ENCODE measurements at regions not wholly inside any gene's neighbourhood (a gene's known extent, or its start where the extent isn't known, plus 50 kb on each side); places are given as distances from the start of the nearest gene placed in this dataset.

- TF ChIP-seq, protein P1, sequence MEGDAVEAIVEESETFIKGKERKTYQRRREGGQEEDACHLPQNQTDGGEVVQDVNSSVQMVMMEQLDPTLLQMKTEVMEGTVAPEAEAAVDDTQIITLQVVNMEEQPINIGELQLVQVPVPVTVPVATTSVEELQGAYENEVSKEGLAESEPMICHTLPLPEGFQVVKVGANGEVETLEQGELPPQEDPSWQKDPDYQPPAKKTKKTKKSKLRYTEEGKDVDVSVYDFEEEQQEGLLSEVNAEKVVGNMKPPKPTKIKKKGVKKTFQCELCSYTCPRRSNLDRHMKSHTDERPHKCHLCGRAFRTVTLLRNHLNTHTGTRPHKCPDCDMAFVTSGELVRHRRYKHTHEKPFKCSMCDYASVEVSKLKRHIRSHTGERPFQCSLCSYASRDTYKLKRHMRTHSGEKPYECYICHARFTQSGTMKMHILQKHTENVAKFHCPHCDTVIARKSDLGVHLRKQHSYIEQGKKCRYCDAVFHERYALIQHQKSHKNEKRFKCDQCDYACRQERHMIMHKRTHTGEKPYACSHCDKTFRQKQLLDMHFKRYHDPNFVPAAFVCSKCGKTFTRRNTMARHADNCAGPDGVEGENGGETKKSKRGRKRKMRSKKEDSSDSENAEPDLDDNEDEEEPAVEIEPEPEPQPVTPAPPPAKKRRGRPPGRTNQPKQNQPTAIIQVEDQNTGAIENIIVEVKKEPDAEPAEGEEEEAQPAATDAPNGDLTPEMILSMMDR (tag by site-specific recombination; IDR thresholded peaks at IDR 0.05), result no peak
- TF ChIP-seq ZFP37 (tag by site-specific recombination; IDR thresholded peaks at IDR 0.05) (no peak), ZNF335 (tag by site-specific recombination; conservative IDR thresholded peaks at IDR 0.05) (no peak), YY1 (tag by site-specific recombination; IDR thresholded peaks at IDR 0.05) (no peak), ZNF274 (IDR thresholded peaks at IDR 0.05; ENCODE audit: low read length) (no peak), ZNF274 (tag by site-specific recombination; IDR thresholded peaks at IDR 0.05; ENCODE audit: borderline replicate concordance) (no peak), ZNF473 (tag by site-specific recombination; IDR thresholded peaks at IDR 0.05) (no peak), SP3 (tag by site-specific recombination; IDR thresholded peaks at IDR 0.05) (no peak), TCF7L2 (IDR thresholded peaks at IDR 0.05; ENCODE audit: borderline replicate concordance, low read depth, low read length) (no peak), ZBTB8A (tag by site-specific recombination; IDR thresholded peaks at IDR 0.05) (no peak), ZFP69B (tag by site-specific recombination; IDR thresholded peaks at IDR 0.05) (no peak)
- TF ChIP-seq, protein P2, sequence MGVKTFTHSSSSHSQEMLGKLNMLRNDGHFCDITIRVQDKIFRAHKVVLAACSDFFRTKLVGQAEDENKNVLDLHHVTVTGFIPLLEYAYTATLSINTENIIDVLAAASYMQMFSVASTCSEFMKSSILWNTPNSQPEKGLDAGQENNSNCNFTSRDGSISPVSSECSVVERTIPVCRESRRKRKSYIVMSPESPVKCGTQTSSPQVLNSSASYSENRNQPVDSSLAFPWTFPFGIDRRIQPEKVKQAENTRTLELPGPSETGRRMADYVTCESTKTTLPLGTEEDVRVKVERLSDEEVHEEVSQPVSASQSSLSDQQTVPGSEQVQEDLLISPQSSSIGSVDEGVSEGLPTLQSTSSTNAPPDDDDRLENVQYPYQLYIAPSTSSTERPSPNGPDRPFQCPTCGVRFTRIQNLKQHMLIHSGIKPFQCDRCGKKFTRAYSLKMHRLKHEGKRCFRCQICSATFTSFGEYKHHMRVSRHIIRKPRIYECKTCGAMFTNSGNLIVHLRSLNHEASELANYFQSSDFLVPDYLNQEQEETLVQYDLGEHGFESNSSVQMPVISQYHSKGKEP (tag by site-specific recombination; IDR thresholded peaks at IDR 0.05), result no peak
- TF ChIP-seq, protein P3, sequence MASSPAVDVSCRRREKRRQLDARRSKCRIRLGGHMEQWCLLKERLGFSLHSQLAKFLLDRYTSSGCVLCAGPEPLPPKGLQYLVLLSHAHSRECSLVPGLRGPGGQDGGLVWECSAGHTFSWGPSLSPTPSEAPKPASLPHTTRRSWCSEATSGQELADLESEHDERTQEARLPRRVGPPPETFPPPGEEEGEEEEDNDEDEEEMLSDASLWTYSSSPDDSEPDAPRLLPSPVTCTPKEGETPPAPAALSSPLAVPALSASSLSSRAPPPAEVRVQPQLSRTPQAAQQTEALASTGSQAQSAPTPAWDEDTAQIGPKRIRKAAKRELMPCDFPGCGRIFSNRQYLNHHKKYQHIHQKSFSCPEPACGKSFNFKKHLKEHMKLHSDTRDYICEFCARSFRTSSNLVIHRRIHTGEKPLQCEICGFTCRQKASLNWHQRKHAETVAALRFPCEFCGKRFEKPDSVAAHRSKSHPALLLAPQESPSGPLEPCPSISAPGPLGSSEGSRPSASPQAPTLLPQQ (tag by site-specific recombination; IDR thresholded peaks at IDR 0.05), result no peak
- TF ChIP-seq, protein P4, sequence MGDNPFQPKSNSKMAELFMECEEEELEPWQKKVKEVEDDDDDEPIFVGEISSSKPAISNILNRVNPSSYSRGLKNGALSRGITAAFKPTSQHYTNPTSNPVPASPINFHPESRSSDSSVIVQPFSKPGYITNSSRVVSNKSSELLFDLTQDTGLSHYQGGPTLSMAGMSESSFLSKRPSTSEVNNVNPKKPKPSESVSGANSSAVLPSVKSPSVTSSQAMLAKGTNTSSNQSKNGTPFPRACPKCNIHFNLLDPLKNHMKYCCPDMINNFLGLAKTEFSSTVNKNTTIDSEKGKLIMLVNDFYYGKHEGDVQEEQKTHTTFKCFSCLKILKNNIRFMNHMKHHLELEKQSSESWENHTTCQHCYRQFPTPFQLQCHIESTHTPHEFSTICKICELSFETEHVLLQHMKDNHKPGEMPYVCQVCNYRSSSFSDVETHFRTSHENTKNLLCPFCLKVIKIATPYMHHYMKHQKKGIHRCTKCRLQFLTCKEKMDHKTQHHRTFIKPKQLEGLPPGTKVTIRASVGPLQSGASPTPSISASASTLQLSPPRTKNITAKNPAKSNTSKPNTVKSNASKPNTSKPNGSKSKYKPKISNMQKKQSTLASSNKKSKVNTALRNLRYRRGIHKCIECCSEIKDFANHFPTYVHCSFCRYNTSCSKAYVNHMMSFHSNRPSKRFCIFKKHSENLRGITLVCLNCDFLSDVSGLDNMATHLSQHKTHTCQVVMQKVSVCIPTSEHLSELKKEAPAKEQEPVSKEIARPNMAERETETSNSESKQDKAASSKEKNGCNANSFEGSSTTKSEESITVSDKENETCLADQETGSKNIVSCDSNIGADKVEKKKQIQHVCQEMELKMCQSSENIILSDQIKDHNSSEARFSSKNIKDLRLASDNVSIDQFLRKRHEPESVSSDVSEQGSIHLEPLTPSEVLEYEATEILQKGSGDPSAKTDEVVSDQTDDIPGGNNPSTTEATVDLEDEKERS (tag by site-specific recombination; IDR thresholded peaks at IDR 0.05), result no peak
- TF ChIP-seq, protein P5, sequence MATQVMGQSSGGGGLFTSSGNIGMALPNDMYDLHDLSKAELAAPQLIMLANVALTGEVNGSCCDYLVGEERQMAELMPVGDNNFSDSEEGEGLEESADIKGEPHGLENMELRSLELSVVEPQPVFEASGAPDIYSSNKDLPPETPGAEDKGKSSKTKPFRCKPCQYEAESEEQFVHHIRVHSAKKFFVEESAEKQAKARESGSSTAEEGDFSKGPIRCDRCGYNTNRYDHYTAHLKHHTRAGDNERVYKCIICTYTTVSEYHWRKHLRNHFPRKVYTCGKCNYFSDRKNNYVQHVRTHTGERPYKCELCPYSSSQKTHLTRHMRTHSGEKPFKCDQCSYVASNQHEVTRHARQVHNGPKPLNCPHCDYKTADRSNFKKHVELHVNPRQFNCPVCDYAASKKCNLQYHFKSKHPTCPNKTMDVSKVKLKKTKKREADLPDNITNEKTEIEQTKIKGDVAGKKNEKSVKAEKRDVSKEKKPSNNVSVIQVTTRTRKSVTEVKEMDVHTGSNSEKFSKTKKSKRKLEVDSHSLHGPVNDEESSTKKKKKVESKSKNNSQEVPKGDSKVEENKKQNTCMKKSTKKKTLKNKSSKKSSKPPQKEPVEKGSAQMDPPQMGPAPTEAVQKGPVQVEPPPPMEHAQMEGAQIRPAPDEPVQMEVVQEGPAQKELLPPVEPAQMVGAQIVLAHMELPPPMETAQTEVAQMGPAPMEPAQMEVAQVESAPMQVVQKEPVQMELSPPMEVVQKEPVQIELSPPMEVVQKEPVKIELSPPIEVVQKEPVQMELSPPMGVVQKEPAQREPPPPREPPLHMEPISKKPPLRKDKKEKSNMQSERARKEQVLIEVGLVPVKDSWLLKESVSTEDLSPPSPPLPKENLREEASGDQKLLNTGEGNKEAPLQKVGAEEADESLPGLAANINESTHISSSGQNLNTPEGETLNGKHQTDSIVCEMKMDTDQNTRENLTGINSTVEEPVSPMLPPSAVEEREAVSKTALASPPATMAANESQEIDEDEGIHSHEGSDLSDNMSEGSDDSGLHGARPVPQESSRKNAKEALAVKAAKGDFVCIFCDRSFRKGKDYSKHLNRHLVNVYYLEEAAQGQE (tag by site-specific recombination; IDR thresholded peaks at IDR 0.05), result no peak
Measured at GRCh38 chr4:187289371-187289770, 565.7 kb upstream of the FAT1 start.

Measured in HEK293 (cell line).